ENCODE measurements at regions not wholly inside any gene's neighbourhood (a gene's known extent, or its start where the extent isn't known, plus 50 kb on each side); places are given as distances from the start of the nearest gene placed in this dataset.
A peak's percentile ranks its signal among the peaks of the same experiment; 100 is the strongest.

GRCh38 chr1:36665478-36666080 lies 182.9 kb upstream of the CSF3R start:
- POLR2A ChIA-PET (ENCODE audit: unreplicated experiment) = no interaction called here
- Histone ChIP-seq H3K36me3 (ENCODE audit: control insufficient read depth, insufficient read depth, low read length) (no peaks in the 10 kb centered on the region), H3K79me1 (ENCODE audit: low read depth in 1 of 2, low read length in 2 of 2) (no peaks in the 10 kb centered on the region), H2BK120ac (ENCODE audit: low read depth, low read length) (no peak overlapping the region), H3K18ac (ENCODE audit: low read depth, low read length) (no peak overlapping the region), H4K20me1 (ENCODE audit: insufficient read depth, low read length) (no peaks in the 10 kb centered on the region), H3K9me1 (ENCODE audit: insufficient read depth, low read length) (no peaks in the 10 kb centered on the region), H2BK20ac (ENCODE audit: low read depth, low read length) (no peak overlapping the region), H4K91ac (ENCODE audit: insufficient read depth, low read depth, low read length) (no peak overlapping the region), H3K4me3 (ENCODE audit: insufficient read depth, low read depth, low read length) (no peak overlapping the region), H2AFZ (replicated peaks; ENCODE audit: low read length, poor library complexity) (no peak overlapping the region), H2BK15ac (ENCODE audit: low read depth, low read length) (no peak overlapping the region), H4K5ac (ENCODE audit: low read depth, low read length) (no peak overlapping the region), H3K27ac (ENCODE audit: insufficient read depth, low read length) (no peak overlapping the region), H3K9me3 (ENCODE audit: control insufficient read depth, insufficient read depth, low read length) (no peaks in the 10 kb centered on the region), H3K4ac (ENCODE audit: low read depth, low read length) (no peak overlapping the region), H3K4me1 (ENCODE audit: control insufficient read depth, insufficient read depth, low read length) (no peaks in the 10 kb centered on the region), H3K4me2 (ENCODE audit: low read depth, low read length) (no peak overlapping the region), H3K9ac (ENCODE audit: low read depth, low read length) (no peak overlapping the region), H2AK5ac (ENCODE audit: low read depth, low read length) (no peak overlapping the region), H3K27me3 (ENCODE audit: control insufficient read depth, insufficient read depth, low read length) (no peaks in the 10 kb centered on the region), H3K56ac (ENCODE audit: extremely low read depth, insufficient read depth, low read length) (no peak overlapping the region), H2AK9ac (replicated peaks; ENCODE audit: low read depth, low read length, poor library complexity) (peak overlapping the region; percentile 16), H2BK5ac (ENCODE audit: low read depth, low read length, poor library complexity, severe bottlenecking) (no peak overlapping the region), H3K23ac (ENCODE audit: low read depth, low read length) (no peak overlapping the region), H3K14ac (replicated peaks; ENCODE audit: low read depth, low read length) (no peak overlapping the region), H4K8ac (ENCODE audit: low read depth in 2 of 2, low read length in 2 of 2) (no peak overlapping the region)
- no peak for TF ChIP-seq MAFK (IDR thresholded peaks at IDR 0.05; ENCODE audit: low read depth, low read length)
- no peak for TF ChIP-seq MAZ (IDR thresholded peaks at IDR 0.05; ENCODE audit: borderline replicate concordance, low read depth, low read length)
- TF ChIP-seq BHLHE40 (IDR thresholded peaks at IDR 0.05; ENCODE audit: low read depth, low read length) = no peak
- TF ChIP-seq POLR2A (IDR thresholded peaks at IDR 0.05; ENCODE audit: low read depth, low read length) = no peak
- no peak for TF ChIP-seq CHD1 (IDR thresholded peaks at IDR 0.05; ENCODE audit: low read depth, low read length)
- no peak for TF ChIP-seq USF2 (IDR thresholded peaks at IDR 0.05; ENCODE audit: low read depth, low read length)
- no peak for TF ChIP-seq RFX5 (IDR thresholded peaks at IDR 0.05; ENCODE audit: low read depth, low read length)
- TF ChIP-seq FOS (IDR thresholded peaks at IDR 0.05; ENCODE audit: low read depth, low read length) = no peak
- no peak for TF ChIP-seq MXI1 (IDR thresholded peaks at IDR 0.05; ENCODE audit: borderline replicate concordance, low read depth, low read length)
- no peak for TF ChIP-seq ELK1 (IDR thresholded peaks at IDR 0.05; ENCODE audit: borderline replicate concordance, low read depth, low read length)
- TF ChIP-seq RCOR1 (IDR thresholded peaks at IDR 0.05; ENCODE audit: insufficient replicate concordance, low read length) = no peak
- TF ChIP-seq CTCF (conservative IDR thresholded peaks at IDR 0.05; ENCODE audit: low read depth, low read length) = no peak
- TF ChIP-seq SMC3 (IDR thresholded peaks at IDR 0.05; ENCODE audit: low read depth, low read length) = no peak
- TF ChIP-seq CEBPB (IDR thresholded peaks at IDR 0.05; ENCODE audit: low read depth, low read length) = no peak
- TF ChIP-seq RAD21 (IDR thresholded peaks at IDR 0.05; ENCODE audit: low read length) = no peak
- no peak for TF ChIP-seq NFE2L2 (IDR thresholded peaks at IDR 0.05; ENCODE audit: low read depth, low read length)
- in situ Hi-C loops (cut with MboI; ENCODE audit: low sequenced_read_pairs) = no loop called here
- dilution Hi-C loops (cut with HindIII; ENCODE audit: low sequenced_read_pairs, unreplicated experiment) = no loop called here
- CTCF ChIA-PET = no interaction called here
- DNase-seq (no peak), ATAC-seq (ENCODE audit: low read depth) (no peak)
- WGBS, 2 experiments (ENCODE audit: extremely low coverage in 2 of 2, insufficient read length in 1 of 2) = 71% methylated on average over 3 of the region's 9 CpGs; no CpG with 5 or more reads in 1 of the 2 experiments
- intact Hi-C loops (cut with micrococcal nuclease) = no loop called here
- BruUV-seq (replicated peaks) = no TSS peak

Data from IMR-90 (cell line).